ENCODE measurements at regions not wholly inside any gene's neighbourhood (a gene's known extent, or its start where the extent isn't known, plus 50 kb on each side); places are given as distances from the start of the nearest gene placed in this dataset.

GRCh38 chr3:150251187-150252062 lies 156.7 kb upstream of the TSC22D2 start:
- TF ChIP-seq ATF3 (CRISPR knock-in tag; conservative IDR thresholded peaks at IDR 0.05) (no peak), TEAD1 (CRISPR knock-in tag; IDR thresholded peaks at IDR 0.05) (no peak)
